Common myeloid progenitor, CD34-positive (primary cell): ENCODE measurements at regions not wholly inside any gene's neighbourhood (a gene's known extent, or its start where the extent isn't known, plus 50 kb on each side); places are given as distances from the start of the nearest gene placed in this dataset.

Source experiments
- CTCF ChIA-PET: fragments of 350-600 bp; sonication (Branson Sonifier 250); formaldehyde crosslinking; loops from one replicate; lab custom pipeline; 2021; ENCODE audit warnings: antibody characterized with exemption; lab: Charles Lee
- POLR2A ChIA-PET: fragments of 350-600 bp; sonication (Branson Sonifier 250); formaldehyde crosslinking; loops from one replicate; lab custom pipeline; 2021; ENCODE audit warnings: antibody characterized with exemption; lab: Charles Lee
- DNase-seq, 3 donors: peaks; one replicate each; pipeline versions ENCODE4 v3.0.0 to v3.0.0-alpha.2; 2013
- H3K27ac ChIP-seq, 2 experiments: 1 replicate in 1 of 2; 2 replicates in 1 of 2; pipeline ENCODE4 v1.7.0; 2013; ENCODE audit warnings: inconsistent platforms in 2 of 2, low read length in 2 of 2, mild to moderate bottlenecking in 2 of 2, low read depth in 1 of 2, moderate library complexity in 1 of 2; ENCODE audit not compliant: severe bottlenecking in 2 of 2, insufficient read depth in 1 of 2, poor library complexity in 1 of 2
- H3K27me3 ChIP-seq, 5 experiments: replicated peaks in 2 of 5; 1 replicate in 3 of 5; 2 replicates in 2 of 5; pipeline versions ENCODE4 v1.6.1 to v1.7.0; 2013; ENCODE audit warnings: low read length in 4 of 5, mild to moderate bottlenecking in 2 of 5, moderate library complexity in 2 of 5, inconsistent platforms in 1 of 5; ENCODE audit not compliant: insufficient read depth in 5 of 5, control insufficient read depth in 4 of 5
- H3K36me3 ChIP-seq, 4 experiments: 1 replicate in 2 of 4; 2 replicates in 2 of 4; pipeline versions ENCODE4 v1.6.1 to v1.7.0; 2013; ENCODE audit warnings: low read length in 3 of 4, control low read depth in 1 of 4, mild to moderate bottlenecking in 1 of 4; ENCODE audit not compliant: control insufficient read depth in 4 of 4, insufficient read depth in 4 of 4
- H3K4me1 ChIP-seq, 4 experiments: 1 replicate in 3 of 4; 2 replicates in 1 of 4; pipeline versions ENCODE4 v1.6.1 to v1.7.1; 2013; ENCODE audit warnings: low read length in 3 of 4, mild to moderate bottlenecking in 3 of 4, control low read depth in 1 of 4, inconsistent platforms in 1 of 4, moderate library complexity in 1 of 4; ENCODE audit not compliant: control insufficient read depth in 4 of 4, insufficient read depth in 4 of 4; ENCODE audit errors: control extremely low read depth in 1 of 4
- H3K4me3 ChIP-seq, 7 experiments: 1 replicate in 4 of 7; 2 replicates in 3 of 7; pipeline versions ENCODE4 v1.5.1 to v1.7.0; 2013; ENCODE audit warnings: mild to moderate bottlenecking in 7 of 7, low read length in 6 of 7, moderate library complexity in 6 of 7, inconsistent platforms in 2 of 7, low read depth in 2 of 7, control low read depth in 1 of 7; ENCODE audit not compliant: insufficient read depth in 4 of 7, control insufficient read depth in 1 of 7; ENCODE audit errors: extremely low read depth in 1 of 7
- H3K9me3 ChIP-seq, 5 experiments: 1 replicate in 4 of 5; 2 replicates in 1 of 5; pipeline versions ENCODE4 v1.6.1 to v1.7.1; 2013; ENCODE audit warnings: low read length in 4 of 5, mild to moderate bottlenecking in 2 of 5, inconsistent platforms in 1 of 5, low read depth in 1 of 5, moderate library complexity in 1 of 5; ENCODE audit not compliant: control insufficient read depth in 4 of 5, insufficient read depth in 2 of 5; ENCODE audit errors: control extremely low read depth in 1 of 5
- WGBS: methylation state at CpG from one replicate; pipeline ENCODE4 v1.1.5; 2013; ENCODE audit not compliant: insufficient coverage; 5-methylcytosine and 5-hydroxymethylcytosine counted together

DNA sequence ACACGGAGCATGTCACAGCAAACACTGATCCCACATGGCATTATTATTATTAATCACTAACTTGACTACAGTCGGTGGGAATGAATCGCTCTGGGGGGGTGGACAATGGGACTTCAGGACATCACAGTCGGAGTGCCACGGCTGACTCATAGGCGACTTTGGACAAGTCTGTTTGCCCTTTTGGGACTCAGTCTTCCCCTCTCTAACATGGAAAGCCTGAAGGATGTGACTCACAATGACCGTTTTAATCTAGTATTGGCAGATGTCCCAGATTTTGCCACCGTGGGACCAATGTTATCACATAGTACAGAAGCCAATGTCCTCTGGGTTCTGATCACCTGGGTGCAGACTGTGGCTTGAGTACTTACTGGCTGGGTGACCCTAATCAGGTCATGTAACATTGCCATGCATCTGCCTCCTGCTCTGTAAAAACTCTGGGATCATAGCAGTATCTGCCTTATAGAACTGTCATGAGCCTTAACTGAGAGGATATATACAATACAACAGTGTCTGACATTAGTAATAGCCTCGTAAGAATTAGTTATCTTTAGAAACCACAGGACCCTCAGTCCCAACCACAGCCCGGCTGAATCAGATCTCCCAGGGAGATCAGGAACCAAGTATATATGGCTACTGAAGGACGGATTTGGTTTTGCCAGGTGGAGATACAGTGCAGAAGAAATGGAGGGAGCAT is 362.6 kb downstream of the BCL11B start:
- no peaks in the 10 kb centered on the region for H3K4me1 ChIP-seq
- DNase-seq, result no peak

GRCh38 chr14:98910061-98910460 is 361.9 kb downstream of the BCL11B start:
- Histone ChIP-seq H3K27ac (no peak overlapping the region), H3K36me3 (no peaks in the 10 kb centered on the region), H3K4me3 (no peak overlapping the region), H3K4me1 (no peaks in the 10 kb centered on the region), H3K27me3 (peaks cover 0 to 24% (median 4%) of the 10 kb centered on the region in 5 experiments), H3K9me3 (no peaks in the 10 kb centered on the region)
- CTCF ChIA-PET, result no interaction called here
- 96% methylated on average over 3 of the region's 3 CpGs for WGBS
- POLR2A ChIA-PET, result no interaction called here
- DNase-seq, result no peak

More for the DNA sequence above, 362.6 kb downstream of the BCL11B start:
- no peak overlapping the region for H3K4me3 ChIP-seq
- H3K27ac ChIP-seq, result no peak overlapping the region
- CTCF ChIA-PET, result no interaction called here
- no peaks in the 10 kb centered on the region for H3K36me3 ChIP-seq
- POLR2A ChIA-PET, result no interaction called here
- peaks cover 0 to 24% (median 4%) of the 10 kb centered on the region in 5 experiments for H3K27me3 ChIP-seq
- no peaks in the 10 kb centered on the region for H3K9me3 ChIP-seq
- WGBS, result 72% methylated on average over 9 of the region's 11 CpGs

- 25% methylated on average over 2 of the region's 2 CpGs for WGBS
- Histone ChIP-seq H3K36me3 (no peaks in the 10 kb centered on the region), H3K4me1 (no peaks in the 10 kb centered on the region), H3K27me3 (peaks cover 0 to 11% (median 4%) of the 10 kb centered on the region in 5 experiments), H3K27ac (no peak overlapping the region), H3K9me3 (no peaks in the 10 kb centered on the region), H3K4me3 (no peak overlapping the region)
- ChIA-PET CTCF (no interaction called here), POLR2A (no interaction called here)
- no peak for DNase-seq
Measured at GRCh38 chr14:98912655-98913054, 359.3 kb downstream of the BCL11B start.

DNA sequence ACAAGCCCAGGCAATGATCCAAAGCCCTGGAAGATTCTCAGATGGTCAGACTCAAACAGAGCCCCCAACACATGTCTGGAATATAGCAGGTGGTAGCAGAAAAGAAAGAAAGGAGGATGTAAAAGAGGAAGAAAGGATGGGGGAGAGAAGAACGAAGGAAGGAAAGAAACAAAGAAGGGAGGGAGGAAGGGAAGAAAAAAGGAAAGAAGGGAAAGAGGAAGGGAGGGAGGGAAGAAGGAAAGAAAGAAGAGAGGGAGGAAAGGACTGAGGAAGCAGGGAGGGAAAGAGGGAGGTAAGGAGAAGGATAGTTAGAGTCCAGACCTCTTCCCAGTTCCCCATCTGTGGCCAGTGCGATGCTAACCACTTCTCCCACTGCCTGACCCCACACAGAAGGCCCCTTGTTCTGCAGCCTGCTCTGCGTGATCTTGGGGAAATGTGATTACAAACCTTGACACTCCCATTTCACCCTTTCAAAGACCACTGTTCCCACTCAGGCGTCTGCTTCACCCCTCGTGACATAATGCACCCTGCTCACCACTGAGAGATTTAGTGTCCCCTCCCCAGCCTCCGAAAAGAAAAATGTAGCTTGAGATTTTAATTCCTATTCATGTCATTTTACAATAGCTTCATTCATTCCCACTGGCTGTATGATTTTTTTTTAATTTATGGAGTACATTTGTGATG is 357.9 kb downstream of the BCL11B start:
- no peaks in the 10 kb centered on the region for H3K9me3 ChIP-seq
- H3K4me3 ChIP-seq, result no peak overlapping the region
- H3K36me3 ChIP-seq, result no peaks in the 10 kb centered on the region
- DNase-seq, result no peak
- H3K27me3 ChIP-seq, result peaks cover 0 to 7% (median 4%) of the 10 kb centered on the region in 5 experiments
- WGBS, result 25% methylated on average over 3 of the region's 6 CpGs
- ChIA-PET CTCF (no interaction called here), POLR2A (no interaction called here)
- no peak overlapping the region for H3K27ac ChIP-seq
- H3K4me1 ChIP-seq, result no peaks in the 10 kb centered on the region

- Histone ChIP-seq H3K27ac (no peak overlapping the region), H3K27me3 (peaks cover 0 to 7% (median 4%) of the 10 kb centered on the region in 5 experiments), H3K9me3 (no peaks in the 10 kb centered on the region), H3K4me3 (no peak overlapping the region), H3K4me1 (no peaks in the 10 kb centered on the region), H3K36me3 (no peaks in the 10 kb centered on the region)
- POLR2A ChIA-PET, result no interaction called here
- WGBS, result 70% methylated on average over 3 of the region's 4 CpGs
- DNase-seq, result no peak
- CTCF ChIA-PET, result interaction anchor here (1.2 kb wide), 1 partner anchor 14 kb away, joined by 3 read pairs; no protein-coding TSS in a partner anchor
Measured at GRCh38 chr14:98914942-98915341, 357.1 kb downstream of the BCL11B start.

GRCh38 chr14:98915625-98916024 is 356.4 kb downstream of the BCL11B start:
- Histone ChIP-seq H3K27ac (no peak overlapping the region), H3K27me3 (peaks cover 0 to 7% (median 4%) of the 10 kb centered on the region in 5 experiments), H3K36me3 (no peaks in the 10 kb centered on the region), H3K9me3 (no peaks in the 10 kb centered on the region), H3K4me3 (no peak overlapping the region), H3K4me1 (no peaks in the 10 kb centered on the region)
- 62% methylated on average over 3 of the region's 3 CpGs for WGBS
- ChIA-PET CTCF (interaction anchor here (1.2 kb wide), 1 partner anchor 13 kb away, joined by 3 read pairs; no protein-coding TSS in a partner anchor), POLR2A (no interaction called here)
- DNase-seq, result no peak

DNA sequence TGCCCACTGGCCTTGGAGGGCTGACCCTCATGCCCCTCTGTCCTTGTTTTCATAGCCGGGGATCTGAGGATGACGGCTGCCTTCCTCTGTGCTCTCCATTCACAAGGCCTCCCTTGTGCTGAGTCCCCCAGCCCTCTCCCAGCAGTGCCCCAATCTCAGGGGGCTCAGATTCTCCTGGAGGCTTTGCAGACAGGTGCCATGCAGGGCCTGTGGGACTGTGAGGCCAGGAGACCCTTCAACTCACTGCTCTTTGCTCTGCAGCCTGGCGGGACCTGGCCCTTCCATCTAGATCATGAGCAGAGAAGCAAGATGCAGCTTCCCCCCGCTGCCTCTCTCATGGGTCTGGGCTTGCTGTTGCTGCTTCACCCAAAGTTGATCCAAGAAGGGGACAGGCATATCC is 356.0 kb downstream of the BCL11B start:
- Histone ChIP-seq H3K27me3 (peaks cover 0 to 7% (median 4%) of the 10 kb centered on the region in 5 experiments), H3K9me3 (no peaks in the 10 kb centered on the region), H3K36me3 (no peaks in the 10 kb centered on the region), H3K4me1 (no peaks in the 10 kb centered on the region), H3K27ac (no peak overlapping the region), H3K4me3 (no peak overlapping the region)
- POLR2A ChIA-PET, result no interaction called here
- CTCF ChIA-PET, result interaction anchor here (1.2 kb wide), 1 partner anchor 12 kb away, joined by 3 read pairs; no protein-coding TSS in a partner anchor
- DNase-seq, result no peak
- WGBS, result 65% methylated on average over 4 of the region's 4 CpGs
